B cell (primary cell): ENCODE measurements at regions not wholly inside any gene's neighbourhood (a gene's known extent, or its start where the extent isn't known, plus 50 kb on each side); places are given as distances from the start of the nearest gene placed in this dataset.
"Not testable (repeated sequence)": the region's sequence is repeated elsewhere in the genome, so short reads cannot be mapped to it uniquely, and the experiment has no call there.

ENCODE experiments used
- ATAC-seq: fragments of 200-7000 bp; cut with Tn5 transposase; one replicate; pipeline ENCODE4 v1.10.0; 2021; ENCODE audit warnings: low read depth, mild to moderate bottlenecking, moderate number of reproducible peaks, moderate library complexity
- CTCF ChIA-PET: fragments of 350-600 bp; sonication (Branson Sonifier 250); formaldehyde crosslinking; loops from one replicate; lab custom pipeline; 2021; ENCODE audit warnings: antibody characterized with exemption, inconsistent platforms; lab: Charles Lee
- POLR2A ChIA-PET: fragments of 350-600 bp; sonication (Branson Sonifier 250); formaldehyde crosslinking; loops from one replicate; lab custom pipeline; 2021; ENCODE audit warnings: antibody characterized with exemption; lab: Charles Lee
- DNase-seq: peaks from one replicate; pipeline ENCODE4 v3.0.0; 2013
- H2AFZ ChIP-seq: 2 replicates; pipeline ENCODE4 v1.6.1; 2012; ENCODE audit warnings: mild to moderate bottlenecking, low read depth, low read length; ENCODE audit not compliant: insufficient read depth, poor library complexity, severe bottlenecking
- H3K27ac ChIP-seq, 2 donors: 1 replicate in 1 of 2; 2 replicates in 1 of 2; pipeline ENCODE4 v1.5.1; 2012 to 2013; ENCODE audit warnings: low read length in 2 of 2, mild to moderate bottlenecking in 2 of 2, moderate library complexity in 1 of 2
- H3K27me3 ChIP-seq, 4 experiments: fragments of 200-600 bp in 1 of 4; sonication (generic) in 1 of 4; replicated peaks in 1 of 4; 1 replicate in 2 of 4; 2 replicates in 2 of 4; pipeline versions ENCODE4 v1.6.1 to v1.7.0; 2013 to 2016; ENCODE audit warnings: low read length in 3 of 4, mild to moderate bottlenecking in 2 of 4, mixed read lengths in 1 of 4, moderate library complexity in 1 of 4; ENCODE audit not compliant: insufficient read depth in 4 of 4, control insufficient read depth in 3 of 4; ENCODE audit errors: control extremely low read depth in 1 of 4
- H3K36me3 ChIP-seq, 2 experiments: replicated peaks in 1 of 2; 1 replicate in 1 of 2; 2 replicates in 1 of 2; pipeline versions ENCODE4 v1.6.1 to v1.7.1; 2013; ENCODE audit warnings: low read length in 1 of 2; ENCODE audit not compliant: insufficient read depth in 2 of 2, control insufficient read depth in 1 of 2; ENCODE audit errors: control extremely low read depth in 1 of 2, extremely low read depth in 1 of 2
- H3K4me1 ChIP-seq, 2 donors: fragments of 200-600 bp in 1 of 2; sonication (generic) in 1 of 2; 1 replicate in 1 of 2; 2 replicates in 1 of 2; pipeline versions ENCODE4 v1.5.1 to v1.6.1; 2013 to 2017; ENCODE audit warnings: low read length in 2 of 2; ENCODE audit not compliant: control insufficient read depth in 2 of 2, insufficient read depth in 2 of 2
- H3K4me2 ChIP-seq: replicated peaks from 2 replicates; pipeline ENCODE3; 2012; ENCODE audit warnings: mild to moderate bottlenecking, low read depth, low read length; ENCODE audit not compliant: poor library complexity, severe bottlenecking
- H3K4me3 ChIP-seq, 5 experiments: fragments of 200-600 bp in 1 of 5; sonication (generic) in 1 of 5; 1 replicate in 3 of 5; 2 replicates in 2 of 5; pipeline versions ENCODE4 v1.5.1 to v1.7.0; 2011 to 2016; ENCODE audit warnings: low read length in 4 of 5, mild to moderate bottlenecking in 4 of 5, low read depth in 2 of 5, control low read depth in 1 of 5, moderate library complexity in 1 of 5; ENCODE audit not compliant: insufficient read depth in 1 of 5; ENCODE audit errors: control extremely low read depth in 1 of 5, extremely low read depth in 1 of 5
- H3K79me2 ChIP-seq: fragments of 200-600 bp; sonication (generic); one replicate; pipeline ENCODE4 v1.6.0; 2016; ENCODE audit warnings: low read length; ENCODE audit not compliant: control insufficient read depth, insufficient read depth
- H3K9ac ChIP-seq: fragments of 200-600 bp; sonication (generic); 2 replicates; pipeline ENCODE4 v1.6.1; 2017; ENCODE audit warnings: mild to moderate bottlenecking, low read length, moderate library complexity
- H3K9me3 ChIP-seq, 3 donors: one replicate each; pipeline versions ENCODE4 v1.6.1 to v1.7.1; 2013; ENCODE audit warnings: low read length in 2 of 3; ENCODE audit not compliant: control insufficient read depth in 2 of 3, insufficient read depth in 1 of 3; ENCODE audit errors: control extremely low read depth in 1 of 3
- H4K20me1 ChIP-seq: 2 replicates; pipeline ENCODE4 v1.6.0; 2012; ENCODE audit warnings: mild to moderate bottlenecking, low read length; ENCODE audit not compliant: insufficient read depth, control insufficient read depth, poor library complexity, severe bottlenecking
- H3K27ac Mint-ChIP-seq: one replicate; pipeline ENCODE4 v1.8.0; 2021; ENCODE audit warnings: mixed read lengths
- H3K27me3 Mint-ChIP-seq: one replicate; pipeline ENCODE4 v1.8.0; 2021; ENCODE audit warnings: mixed read lengths
- H3K4me1 Mint-ChIP-seq: one replicate; pipeline ENCODE4 v1.8.0; 2021; ENCODE audit warnings: mixed read lengths
- H3K4me3 Mint-ChIP-seq: one replicate; pipeline ENCODE4 v1.8.0; 2021; ENCODE audit warnings: mixed read lengths
- H3K9me3 Mint-ChIP-seq: one replicate; pipeline ENCODE4 v1.8.0; 2022; ENCODE audit warnings: mixed read lengths; ENCODE audit not compliant: insufficient read depth
- CTCF ChIP-seq: fragments of 200-600 bp; IDR thresholded peaks from one replicate; pipeline ENCODE4 v1.8.0; 2022; ENCODE audit warnings: antibody characterized with exemption, mild to moderate bottlenecking
- EZH2 ChIP-seq: IDR thresholded peaks from 2 replicates; pipeline ENCODE4 v1.6.1; 2012; ENCODE audit warnings: borderline replicate concordance, low read depth, mild to moderate bottlenecking, moderate library complexity, low read length; ENCODE audit not compliant: insufficient read depth, poor library complexity, severe bottlenecking
- WGBS: methylation state at CpG from one replicate; pipeline ENCODE4 v1.1.5; 2013; ENCODE audit warnings: missing lambda C conversion rate; ENCODE audit not compliant: insufficient coverage; 5-methylcytosine and 5-hydroxymethylcytosine counted together
- intact Hi-C: fragments of 100-400 bp; cut with micrococcal nuclease; formaldehyde crosslinking; loops from one replicate; pipeline ENCODE4 v1.10.0; 2022

- H3K27ac Mint-ChIP-seq = no peak overlapping the region
- CTCF ChIA-PET = no interaction called here
- ATAC-seq = no peak
- Histone ChIP-seq H3K4me1 (no peaks in the 10 kb centered on the region), H3K4me2 (no peak overlapping the region), H2AFZ (no peak overlapping the region), H3K27ac (no peak overlapping the region), H3K27me3 (no peaks in the 10 kb centered on the region), H3K9ac (no peak overlapping the region), H3K9me3 (peaks cover 0 to 6% (median 3%) of the 10 kb centered on the region in 3 donors), H4K20me1 (no peaks in the 10 kb centered on the region), H3K36me3 (no peaks in the 10 kb centered on the region), H3K4me3 (no peak overlapping the region), H3K79me2 (no peaks in the 10 kb centered on the region)
- WGBS = 100% methylated on average over 1 of the region's 2 CpGs
- no peak for DNase-seq
- H3K27me3 Mint-ChIP-seq = no peaks in the 10 kb centered on the region
- no peaks in the 10 kb centered on the region for H3K9me3 Mint-ChIP-seq
- H3K4me3 Mint-ChIP-seq = no peak overlapping the region
- POLR2A ChIA-PET = no interaction called here
- intact Hi-C loops = no loop called here
- H3K4me1 Mint-ChIP-seq = no peaks in the 10 kb centered on the region
- TF ChIP-seq CTCF = no peak
- TF ChIP-seq EZH2 = no peak
These were observed 614.4 kb downstream of the KCTD12 start for GRCh38 chr13:76271728-76272232.

- H2AFZ ChIP-seq, H3K4me3 ChIP-seq, POLR2A ChIA-PET, H3K79me2 ChIP-seq, H3K4me3 Mint-ChIP-seq, CTCF ChIA-PET, H4K20me1 ChIP-seq, H3K9me3 ChIP-seq, H3K4me1 Mint-ChIP-seq, H3K9ac ChIP-seq, H3K27ac ChIP-seq, DNase-seq, H3K4me2 ChIP-seq, H3K27ac Mint-ChIP-seq, H3K27me3 ChIP-seq, H3K27me3 Mint-ChIP-seq, H3K9me3 Mint-ChIP-seq, ATAC-seq, intact Hi-C loops, H3K4me1 ChIP-seq, H3K36me3 ChIP-seq: not testable (repeated sequence)
- no CpG with 5 or more reads among the region's 4 CpGs for WGBS
These were observed 617.9 kb downstream of the KCTD12 start for GRCh38 chr13:76268307-76268706.
